GM18502 (cell line): ENCODE measurements at regions not wholly inside any gene's neighbourhood (a gene's known extent, or its start where the extent isn't known, plus 50 kb on each side); places are given as distances from the start of the nearest gene placed in this dataset.

ENCODE experiments used
- ATAC-seq: cut with Tn5 transposase; IDR thresholded peaks from one replicate; pipeline ENCODE4 v1.9.1; 2021; ENCODE audit warnings: mild to moderate bottlenecking; ENCODE audit not compliant: unreplicated experiment, poor library complexity

DNA sequence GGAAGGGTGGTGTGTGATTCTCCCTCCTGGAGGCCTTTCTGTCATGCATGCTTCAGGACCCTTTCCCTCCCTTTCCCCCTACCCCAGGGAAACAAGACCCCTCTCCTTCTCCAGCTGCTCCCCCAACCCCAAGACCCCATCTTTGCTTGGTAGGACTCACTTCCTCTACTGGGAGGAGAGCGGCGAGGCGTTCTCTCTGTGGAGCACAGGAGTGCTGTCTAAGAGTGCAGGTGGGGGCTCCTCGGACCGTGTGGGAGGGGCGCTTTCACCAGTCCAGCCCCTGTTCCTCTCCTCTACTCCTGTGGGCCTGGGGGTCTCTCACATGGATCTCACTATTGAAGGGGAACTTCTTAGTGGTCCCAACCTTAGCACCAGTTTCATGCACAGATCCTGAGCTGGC lies 456.1 kb upstream of the ASIC2 start:
- ATAC-seq = no peak

DNA sequence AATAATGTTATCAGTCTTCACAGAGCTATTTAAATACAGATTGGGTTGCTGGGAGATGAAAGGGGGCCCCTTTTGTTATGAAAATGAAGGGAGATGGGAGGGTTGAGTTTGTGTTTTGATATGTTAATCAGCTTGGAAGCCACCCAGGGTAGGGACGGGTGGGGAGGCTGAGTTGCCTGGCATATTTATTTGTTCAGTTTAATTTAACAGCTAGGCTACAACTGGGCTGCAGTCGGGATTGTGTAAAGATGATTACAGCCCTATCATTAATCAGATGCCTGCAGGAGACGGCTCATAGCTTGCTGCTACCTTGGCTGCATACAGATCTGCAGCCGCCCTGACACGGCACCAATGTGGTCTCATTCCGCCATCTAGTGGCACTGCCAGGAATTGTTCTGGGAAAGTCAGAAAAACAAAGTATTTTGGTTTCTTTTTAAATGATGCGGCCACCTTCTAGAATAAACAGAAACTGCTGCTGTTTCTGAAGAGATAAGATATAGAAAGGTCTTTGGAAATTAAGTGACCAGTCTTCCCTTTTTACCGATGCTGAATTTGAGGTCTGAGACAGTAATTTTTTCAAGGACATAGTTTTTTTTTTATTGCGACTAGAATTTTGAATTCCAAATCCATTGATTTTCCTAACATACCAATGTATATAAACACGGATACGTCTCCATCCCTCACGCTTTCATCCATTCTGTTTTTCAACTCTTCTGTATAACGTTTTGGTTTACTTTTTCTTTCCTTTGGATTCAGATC lies 458.0 kb upstream of the ASIC2 start:
- no peak for ATAC-seq

DNA sequence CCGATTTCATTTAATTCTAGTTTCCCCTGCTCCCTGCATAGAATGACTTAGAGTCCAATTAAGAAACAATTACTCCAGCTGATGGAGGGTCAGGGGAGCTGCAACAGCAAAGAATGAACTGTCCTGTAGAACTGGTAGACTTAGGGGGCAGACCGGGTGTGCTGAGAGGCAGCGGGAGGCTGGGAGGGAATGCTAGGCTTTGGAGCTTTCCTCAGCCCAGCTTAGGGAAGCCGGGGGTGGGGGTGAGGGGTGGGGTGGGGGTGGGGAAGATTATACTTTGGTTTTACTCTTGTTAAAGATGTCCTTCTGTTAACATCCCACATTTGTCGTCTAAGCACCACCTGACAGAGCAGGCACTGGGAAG lies 458.6 kb upstream of the ASIC2 start:
- no peak for ATAC-seq

DNA sequence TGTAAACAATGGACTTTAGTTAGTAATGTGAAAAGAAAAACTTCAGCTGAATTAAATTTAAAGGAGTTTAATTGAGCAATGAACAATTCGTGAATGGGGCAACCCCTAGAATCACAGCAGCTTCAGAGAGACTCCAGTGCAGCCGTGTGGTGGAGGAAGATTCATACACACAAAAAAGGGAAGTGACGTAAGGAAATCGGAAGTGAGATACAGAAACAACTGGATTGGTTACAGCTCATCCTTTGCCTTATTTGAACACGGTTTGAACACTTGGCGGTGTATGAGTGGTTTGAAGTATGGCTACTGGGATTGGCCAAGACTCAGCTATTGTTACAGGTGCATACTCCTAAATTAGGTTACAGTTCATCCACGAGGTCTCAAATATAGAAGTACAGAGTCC lies 460.4 kb upstream of the ASIC2 start:
- ATAC-seq = no peak

DNA sequence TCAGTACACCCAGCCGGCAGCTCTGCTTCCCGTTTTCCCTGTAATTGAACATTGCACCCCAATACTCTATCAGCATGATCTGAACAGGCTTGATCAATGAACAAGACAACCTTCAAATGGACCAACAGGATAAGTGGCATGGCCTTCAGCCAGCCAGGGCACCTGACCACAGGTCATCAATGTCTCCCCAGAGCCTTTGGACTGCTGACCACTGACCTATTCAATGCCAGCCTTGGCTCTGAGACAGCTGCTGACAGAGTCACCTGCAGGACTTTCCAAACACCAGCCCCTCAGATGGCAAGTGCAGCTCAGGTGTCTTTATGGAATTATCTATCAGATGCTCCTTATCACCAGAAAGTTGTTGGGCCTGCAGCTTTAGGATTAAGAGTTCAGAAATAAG lies 462.9 kb upstream of the ASIC2 start:
- no peak for ATAC-seq

DNA sequence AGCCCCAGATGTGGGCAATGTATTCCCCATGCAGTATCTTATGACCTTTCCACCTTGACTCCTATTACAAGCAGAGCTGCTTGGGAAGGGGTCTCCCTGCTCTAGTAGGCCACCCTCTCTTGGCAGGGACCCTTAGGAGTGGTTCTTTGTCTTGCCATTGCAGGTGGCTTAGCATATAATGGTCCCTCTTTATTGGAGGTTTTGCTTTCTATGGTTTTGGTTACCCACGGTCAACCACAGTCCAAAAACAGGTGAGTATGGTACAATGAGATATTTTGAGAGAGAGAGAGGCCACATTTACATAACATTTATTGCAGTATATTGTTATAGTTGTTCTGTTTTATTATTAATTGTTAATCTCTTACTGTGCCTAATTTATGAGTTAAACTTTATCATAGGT lies 472.8 kb upstream of the ASIC2 start:
- no peak for ATAC-seq

DNA sequence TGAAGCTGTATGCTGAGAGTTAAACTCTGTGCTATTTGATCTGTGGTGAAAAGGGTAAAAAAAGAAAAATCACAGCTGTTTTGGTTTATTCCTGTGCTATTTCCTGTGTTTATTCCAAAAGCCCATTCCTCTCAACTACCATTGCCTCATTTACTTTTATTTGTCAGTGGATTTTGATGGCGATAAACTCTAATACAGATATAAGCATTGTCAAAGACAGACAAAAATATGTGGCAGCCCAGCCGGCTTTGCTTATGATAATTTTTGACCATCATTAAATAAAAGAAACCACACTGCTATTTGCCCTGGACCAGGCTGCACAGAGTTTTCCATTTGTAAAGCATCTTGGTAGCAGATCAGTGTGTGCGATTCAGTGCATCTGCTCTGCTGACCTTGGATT lies 473.6 kb upstream of the ASIC2 start:
- no peak for ATAC-seq

DNA sequence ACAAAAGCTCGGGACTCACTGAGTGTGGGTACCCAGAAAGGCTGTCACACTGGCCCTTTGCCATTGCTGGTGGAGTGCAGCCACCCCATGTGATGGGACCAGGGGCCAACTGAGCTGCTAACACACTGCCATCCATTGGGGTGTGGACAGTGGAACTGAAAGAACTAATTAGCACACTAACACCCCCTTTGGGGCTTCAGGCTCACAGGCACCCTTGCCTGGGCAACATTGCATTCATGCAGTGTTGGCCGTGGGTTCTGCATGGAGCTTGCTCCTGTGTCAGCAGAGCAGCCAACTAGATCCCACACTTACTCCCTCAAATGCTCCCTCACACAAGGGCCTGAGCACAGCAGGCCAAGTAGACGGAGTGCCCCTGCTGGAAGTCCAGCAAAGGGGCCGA lies 476.0 kb upstream of the ASIC2 start:
- ATAC-seq = no peak

DNA sequence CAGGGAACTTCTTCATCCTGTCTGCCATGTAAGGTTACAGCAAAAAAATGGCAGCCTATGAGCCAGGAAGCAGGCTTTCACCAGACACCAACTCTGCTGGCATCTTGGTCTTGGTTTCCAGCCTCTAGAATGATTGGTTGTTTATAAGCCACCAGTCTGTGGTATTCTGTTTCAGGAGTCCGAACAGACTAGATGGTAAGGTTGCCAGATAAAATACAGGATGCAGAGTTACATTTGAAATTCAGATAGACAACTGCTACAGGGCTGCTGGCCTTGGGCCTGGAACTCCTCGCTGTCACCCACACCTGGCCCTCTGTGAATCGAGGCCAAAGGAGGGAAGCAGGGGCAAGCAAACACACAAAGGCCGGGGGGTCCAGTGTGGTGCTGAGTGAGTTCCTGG lies 478.8 kb upstream of the CCL2 start:
- no peak for ATAC-seq

DNA sequence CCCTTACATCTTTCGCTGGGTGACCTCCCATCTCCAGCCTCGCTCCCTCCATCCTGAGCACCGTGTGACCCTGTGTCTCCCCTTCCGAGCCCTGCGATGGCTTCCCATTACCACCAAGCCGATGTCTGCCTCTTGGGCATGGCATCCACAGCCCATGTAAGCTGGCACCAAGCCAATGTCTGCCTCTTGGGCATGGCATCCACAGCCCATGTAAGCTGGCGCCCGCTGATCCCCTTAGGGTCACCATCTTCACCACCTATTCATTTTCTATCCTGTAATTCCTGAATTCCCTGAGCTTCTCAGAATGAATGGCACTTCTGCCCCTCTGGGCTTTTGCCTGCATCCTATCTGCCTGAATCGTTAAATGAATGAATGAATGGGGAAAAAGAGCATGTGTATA lies 478.2 kb upstream of the CCL2 start:
- no peak for ATAC-seq

DNA sequence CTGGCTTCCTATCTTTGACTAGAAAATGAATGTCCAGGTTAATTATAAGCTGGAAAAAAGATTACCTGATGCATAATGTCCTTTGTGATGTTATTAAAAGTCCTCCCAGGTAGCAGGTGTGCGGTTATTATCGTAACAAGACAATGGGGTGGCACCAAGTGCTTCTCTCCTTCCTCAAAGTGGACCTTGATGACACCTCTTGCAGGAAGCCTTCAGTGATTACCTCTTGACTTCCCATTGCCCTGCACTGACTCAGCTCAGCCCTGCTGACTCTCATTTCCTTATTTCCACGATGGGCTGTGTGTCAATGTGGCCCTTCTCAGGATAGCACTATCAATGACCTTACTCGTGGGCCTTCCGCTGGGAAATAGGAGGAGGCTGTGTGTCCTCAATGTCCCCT lies 477.4 kb upstream of the CCL2 start:
- no peak for ATAC-seq

DNA sequence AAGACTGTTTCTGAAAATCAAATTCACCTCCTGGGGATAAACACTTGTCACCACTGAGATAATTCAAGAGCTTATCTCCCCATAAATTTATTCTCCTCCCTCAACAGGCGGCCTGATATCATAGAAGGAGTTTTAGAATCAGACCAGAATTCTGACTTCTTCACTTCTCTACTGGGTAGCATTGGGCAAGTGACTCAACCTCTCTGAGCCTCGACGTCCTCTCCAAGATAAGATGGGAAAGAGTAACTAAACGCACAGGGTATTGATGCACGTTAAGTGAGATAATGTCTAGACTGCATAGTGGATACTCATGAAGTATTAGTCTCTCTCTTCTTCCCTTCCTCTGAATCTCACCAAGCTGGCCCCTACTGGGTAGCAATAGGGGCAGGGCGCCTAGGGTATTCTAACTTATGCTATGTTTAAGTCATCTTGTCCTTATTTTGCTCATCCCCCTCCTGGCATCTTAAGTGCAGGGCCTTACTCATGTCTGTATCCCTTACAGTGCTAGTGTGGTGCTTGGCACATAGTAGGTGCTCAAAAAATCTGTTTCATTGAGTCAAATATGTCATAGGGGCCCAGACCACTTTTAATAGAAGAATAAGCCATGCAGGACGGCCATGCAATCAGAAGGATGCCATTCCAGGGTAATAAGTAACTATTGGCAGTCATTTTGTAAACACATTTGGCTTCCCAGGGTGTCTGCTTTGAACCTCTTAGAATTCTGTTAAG lies 476.4 kb upstream of the CCL2 start:
- ATAC-seq = no peak

DNA sequence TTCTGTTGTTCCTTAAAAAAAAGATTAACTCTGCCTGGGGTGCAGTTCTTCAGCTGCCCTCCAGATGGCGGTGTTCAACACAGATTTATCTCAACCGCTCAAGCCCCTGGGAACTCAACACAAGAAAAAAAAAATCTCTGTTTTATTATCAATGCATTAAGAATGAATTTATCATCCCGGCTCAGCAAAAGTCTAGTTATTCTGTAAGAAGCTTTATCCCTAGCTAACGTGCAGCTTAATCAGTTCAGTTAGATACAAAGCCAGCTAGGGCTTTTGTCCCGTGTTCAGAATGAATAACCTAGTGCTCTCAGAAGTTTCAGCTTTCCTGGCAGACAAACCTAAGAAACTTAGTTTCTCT lies 475.9 kb upstream of the CCL2 start:
- ATAC-seq = no peak

DNA sequence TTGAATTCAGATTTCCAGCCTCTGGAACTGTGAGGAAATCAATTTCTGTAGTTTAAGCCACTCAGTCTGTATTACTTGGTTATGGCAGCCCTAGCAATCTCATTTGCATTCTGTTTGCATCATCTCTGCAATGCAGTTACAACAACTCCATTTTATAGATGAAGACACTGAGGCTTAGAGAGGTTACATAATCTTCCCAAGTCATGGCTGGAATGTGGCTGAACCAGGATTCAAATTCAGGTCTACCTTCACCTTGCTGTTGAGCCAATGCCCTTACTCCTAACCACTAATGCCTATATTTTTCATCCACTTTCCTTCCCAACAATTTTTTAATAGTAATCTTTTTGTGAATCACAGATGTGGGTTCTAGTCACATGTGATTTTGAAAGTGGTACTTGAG lies 469.8 kb upstream of the CCL2 start:
- no peak for ATAC-seq

DNA sequence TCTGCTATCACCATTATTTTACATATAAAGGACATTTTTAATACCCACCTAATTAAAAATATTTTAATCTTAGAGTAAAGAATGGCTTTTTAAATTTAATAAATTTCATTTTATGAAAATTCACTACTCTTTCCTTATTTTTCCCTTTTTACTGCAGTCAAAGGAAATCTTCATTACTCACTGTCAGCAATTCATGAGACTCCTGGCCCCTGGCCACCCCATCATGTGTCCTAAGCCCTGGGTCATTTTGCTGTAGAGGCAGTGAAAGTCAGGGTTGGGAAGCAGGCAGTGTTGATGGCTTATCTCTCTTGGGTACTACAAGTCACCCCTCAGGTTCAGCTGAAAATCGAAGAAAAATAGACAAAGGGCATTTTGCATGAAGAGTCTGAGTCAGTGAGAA lies 468.6 kb upstream of the CCL2 start:
- no peak for ATAC-seq

DNA sequence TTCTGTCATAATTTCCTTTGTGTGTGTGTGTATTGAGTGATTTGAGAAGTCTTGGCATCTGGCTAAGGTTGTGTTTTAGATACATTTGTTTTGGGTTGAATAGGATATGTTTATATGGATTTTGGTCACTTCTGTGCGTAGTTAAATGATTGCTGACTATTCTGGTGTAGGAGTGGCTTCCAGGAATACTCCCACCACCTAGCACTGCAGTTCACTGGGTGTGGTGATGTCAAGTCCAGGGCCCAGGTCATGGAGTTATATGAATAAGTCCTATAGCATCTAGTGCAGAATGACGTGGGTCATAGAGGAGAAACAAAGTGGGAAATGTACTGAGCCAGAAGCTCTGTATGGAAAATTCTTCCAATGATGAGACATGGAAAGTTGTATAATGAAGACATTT lies 465.4 kb upstream of the CCL2 start:
- ATAC-seq = no peak

DNA sequence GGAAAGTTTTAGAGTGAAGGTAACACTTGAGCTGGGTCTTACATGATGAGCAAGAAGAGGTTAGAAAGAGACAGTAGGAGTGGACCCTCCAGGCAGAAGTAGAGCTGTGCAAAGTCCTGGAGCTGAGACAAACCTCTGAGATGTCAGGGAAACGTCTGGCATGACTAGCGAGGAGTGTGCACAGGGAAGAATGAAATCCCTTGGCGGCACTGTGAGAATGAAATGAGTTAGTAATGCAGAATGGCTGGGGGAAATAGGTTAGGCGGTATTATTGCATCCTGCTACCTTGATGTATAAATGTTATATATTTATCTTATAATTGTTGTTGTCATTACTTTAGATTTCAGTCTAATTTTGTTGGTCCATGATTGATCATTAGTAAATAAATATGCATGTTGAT lies 457.9 kb upstream of the CCL2 start:
- no peak for ATAC-seq

DNA sequence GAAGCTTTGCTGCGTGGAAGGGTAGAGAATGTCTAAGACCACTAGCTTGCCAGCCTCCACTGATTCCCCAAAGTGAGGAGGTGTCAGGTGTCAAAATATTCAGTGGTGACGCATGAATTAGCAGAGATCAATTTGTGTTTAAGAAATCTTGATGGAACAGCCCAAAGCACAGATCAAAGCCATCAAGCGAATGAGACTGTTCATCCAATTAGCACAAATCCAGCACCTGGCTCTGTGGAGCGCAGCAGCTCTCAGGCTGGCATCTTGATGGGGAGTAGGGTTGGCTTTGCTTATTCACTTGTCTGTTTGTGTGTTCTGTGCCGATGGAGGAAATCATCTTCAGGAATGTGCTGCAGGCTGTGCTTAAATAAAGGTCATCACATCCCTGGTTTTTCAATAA lies 456.8 kb upstream of the CCL2 start:
- ATAC-seq = no peak

DNA sequence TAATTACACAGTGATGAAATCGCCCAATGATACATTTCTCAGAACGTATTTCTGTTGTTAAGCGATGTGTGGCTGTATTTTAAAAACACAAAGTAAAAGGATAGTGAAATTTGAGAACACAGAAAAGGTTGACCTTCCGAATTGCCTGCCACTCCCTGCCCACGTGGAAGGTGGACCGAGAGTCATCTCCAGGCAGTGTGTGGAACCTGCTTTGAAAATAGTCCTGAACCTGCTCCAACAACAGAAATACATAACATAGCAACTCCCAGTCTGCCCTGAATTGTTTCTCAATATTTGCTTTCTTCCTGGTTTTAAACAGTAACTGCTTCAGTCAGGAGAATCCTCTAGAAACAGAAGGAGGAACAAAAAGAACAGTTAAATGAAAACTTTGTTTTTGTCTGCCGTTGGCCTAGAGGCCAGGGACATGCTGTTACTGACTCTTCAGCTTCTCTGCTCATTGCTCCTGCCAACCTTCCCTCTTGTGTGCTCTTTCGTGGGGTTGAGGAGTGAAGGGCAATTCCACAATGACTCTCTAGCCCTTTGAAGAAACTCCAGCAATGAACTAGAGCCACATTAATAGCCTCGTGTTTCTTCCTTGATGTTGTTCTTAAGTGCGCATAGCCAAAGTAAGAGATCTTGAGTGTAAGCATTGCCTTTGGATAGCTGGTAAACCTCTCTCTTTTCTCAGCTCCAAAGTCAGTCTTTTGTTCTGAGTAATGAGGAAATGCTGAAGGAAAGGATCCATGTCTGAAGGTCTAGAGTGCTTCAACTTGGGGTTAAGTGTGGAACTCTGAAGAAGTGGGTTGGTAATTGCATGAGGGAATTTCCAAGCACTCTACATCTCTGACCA lies 452.5 kb upstream of the CCL2 start:
- ATAC-seq = no peak

DNA sequence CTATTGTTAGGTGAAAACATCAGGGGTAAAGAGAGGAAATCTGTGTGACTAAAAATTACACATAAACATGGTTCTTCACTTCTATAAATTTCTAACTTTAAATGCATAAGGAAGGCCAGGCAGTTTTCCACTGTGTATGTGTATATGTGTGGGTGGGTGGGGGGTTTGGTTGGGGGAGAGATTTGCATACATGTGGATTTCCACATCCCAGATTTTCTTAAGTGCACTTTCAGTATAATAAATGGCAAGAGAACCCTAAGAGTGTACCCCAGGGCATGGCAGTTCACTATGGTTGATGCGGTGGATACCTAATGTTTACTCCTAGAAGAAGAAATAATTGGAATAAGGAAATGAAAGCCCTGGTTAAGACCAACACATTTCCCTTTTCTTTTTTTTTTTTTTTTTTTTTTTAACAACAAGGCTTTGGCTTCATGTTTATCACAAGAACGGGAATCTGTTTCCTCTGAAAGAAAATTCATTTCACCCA lies 451.8 kb upstream of the CCL2 start:
- no peak for ATAC-seq

DNA sequence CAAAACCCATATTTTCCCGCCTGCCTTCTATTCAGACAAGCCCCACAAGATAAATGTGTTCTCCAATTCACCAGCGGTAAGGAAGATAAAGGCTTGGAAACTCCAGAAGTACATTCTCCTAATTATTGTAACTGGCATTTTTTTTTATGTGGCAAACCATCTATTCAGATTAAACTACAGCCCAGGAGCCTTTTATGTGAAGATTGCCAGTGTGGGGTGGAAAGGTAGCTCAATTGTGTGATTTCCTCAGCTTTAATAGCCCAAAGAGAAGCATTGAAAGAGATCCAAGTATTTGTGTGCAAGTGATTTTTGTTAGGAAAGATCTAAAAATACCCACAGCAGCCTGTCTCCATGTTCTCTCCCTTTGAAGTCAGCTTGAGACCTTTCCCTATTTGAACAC lies 451.4 kb upstream of the CCL2 start:
- ATAC-seq = no peak
